Gastroesophageal sphincter (tissue), 4 donors: ENCODE measurements at regions not wholly inside any gene's neighbourhood (a gene's known extent, or its start where the extent isn't known, plus 50 kb on each side); places are given as distances from the start of the nearest gene placed in this dataset.

Source experiments
- ATAC-seq: fragments of 150-250 bp; one replicate; pipeline ENCODE4 v1.9.1; 2016; ENCODE audit warnings: mild to moderate bottlenecking, moderate library complexity
- H3K27ac ChIP-seq, 4 donors: fragments of 200-600 bp; sonication (generic) in 3 of 4; 1 replicate in 3 of 4; 2 replicates in 1 of 4; pipeline ENCODE4 v1.5.1; 2016 to 2019
- H3K27me3 ChIP-seq: fragments of 200-600 bp; sonication (generic); one replicate; pipeline ENCODE4 v1.5.1; 2019
- H3K36me3 ChIP-seq, 2 donors: fragments of 200-600 bp; sonication (generic); one replicate each; pipeline ENCODE4 v1.5.1; 2019; ENCODE audit warnings: control low read depth in 1 of 2
- H3K4me1 ChIP-seq, 3 donors: fragments of 200-600 bp; sonication (generic); 1 replicate in 2 of 3; 2 replicates in 1 of 3; pipeline ENCODE4 v1.5.1; 2016 to 2019; ENCODE audit warnings: control low read depth in 2 of 3
- H3K4me3 ChIP-seq, 2 donors: fragments of 200-600 bp; sonication (generic); one replicate each; pipeline ENCODE4 v1.5.1; 2019; ENCODE audit warnings: mild to moderate bottlenecking in 1 of 2, moderate library complexity in 1 of 2
- H3K9me3 ChIP-seq, 3 donors: fragments of 200-600 bp; sonication (generic); one replicate each; pipeline ENCODE4 v1.5.1; 2017 to 2019; ENCODE audit warnings: control low read depth in 2 of 3
- EP300 ChIP-seq: sonication (generic); formaldehyde crosslinking; IDR thresholded peaks from one replicate; pipeline ENCODE4 v1.6.1; 2017; ENCODE audit warnings: antibody characterized with exemption, mild to moderate bottlenecking
- POLR2A ChIP-seq, 2 donors: fragments of 450-650 bp; IDR thresholded peaks; one replicate each; pipeline ENCODE4 v1.6.1; 2017; ENCODE audit warnings: antibody characterized with exemption in 2 of 2, mild to moderate bottlenecking in 2 of 2, moderate library complexity in 1 of 2
- POLR2AphosphoS5 ChIP-seq: sonication (generic); formaldehyde crosslinking; IDR thresholded peaks from one replicate; pipeline ENCODE4 v1.6.1; 2017; ENCODE audit warnings: antibody characterized with exemption
- WGBS, 2 donors: methylation state at CpG; one replicate each; pipeline ENCODE4 v1.1.5; 2018; ENCODE audit warnings: low coverage in 1 of 2; 5-methylcytosine and 5-hydroxymethylcytosine counted together
- TF ChIP-seq, protein P1 (sequence below), 4 experiments: fragments of 200-600 bp in 2 of 4; fragments of 450-650 bp in 2 of 4; sonication (generic) in 1 of 4; IDR thresholded peaks; one replicate each; pipeline ENCODE4 v1.5.1; 2017 to 2019; ENCODE audit warnings: antibody characterized with exemption in 4 of 4, mild to moderate bottlenecking in 2 of 4, moderate library complexity in 2 of 4

DNA sequence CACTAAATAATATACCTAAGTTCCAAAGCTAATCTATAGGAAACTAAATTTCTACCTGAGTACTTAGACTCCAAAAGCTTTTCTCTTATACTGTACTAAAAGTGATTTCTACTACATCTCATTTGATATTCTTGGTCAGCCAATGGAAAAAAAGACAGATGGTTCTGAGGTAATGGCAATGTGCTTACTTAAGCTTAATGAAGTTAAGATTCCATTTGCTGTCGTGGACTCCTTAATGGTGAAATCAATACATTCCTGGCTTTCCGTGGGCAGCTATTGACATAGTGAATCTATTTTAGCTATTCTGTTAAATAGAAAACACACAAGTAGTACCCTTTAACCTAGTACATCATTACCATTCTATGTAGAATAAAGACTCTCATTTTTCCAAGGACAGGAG lies 1825.6 kb upstream of the CDH9 start:
- Histone ChIP-seq H3K9me3 (no peaks in the 10 kb centered on the region), H3K27ac (no peak overlapping the region), H3K36me3 (no peaks in the 10 kb centered on the region), H3K4me1 (no peaks in the 10 kb centered on the region), H3K4me3 (no peak overlapping the region), H3K27me3 (no peaks in the 10 kb centered on the region)
- TF ChIP-seq POLR2A (IDR thresholded peaks at IDR 0.05) (no peak), POLR2AphosphoS5 (no peak), EP300 (no peak)
- TF ChIP-seq, protein P1, sequence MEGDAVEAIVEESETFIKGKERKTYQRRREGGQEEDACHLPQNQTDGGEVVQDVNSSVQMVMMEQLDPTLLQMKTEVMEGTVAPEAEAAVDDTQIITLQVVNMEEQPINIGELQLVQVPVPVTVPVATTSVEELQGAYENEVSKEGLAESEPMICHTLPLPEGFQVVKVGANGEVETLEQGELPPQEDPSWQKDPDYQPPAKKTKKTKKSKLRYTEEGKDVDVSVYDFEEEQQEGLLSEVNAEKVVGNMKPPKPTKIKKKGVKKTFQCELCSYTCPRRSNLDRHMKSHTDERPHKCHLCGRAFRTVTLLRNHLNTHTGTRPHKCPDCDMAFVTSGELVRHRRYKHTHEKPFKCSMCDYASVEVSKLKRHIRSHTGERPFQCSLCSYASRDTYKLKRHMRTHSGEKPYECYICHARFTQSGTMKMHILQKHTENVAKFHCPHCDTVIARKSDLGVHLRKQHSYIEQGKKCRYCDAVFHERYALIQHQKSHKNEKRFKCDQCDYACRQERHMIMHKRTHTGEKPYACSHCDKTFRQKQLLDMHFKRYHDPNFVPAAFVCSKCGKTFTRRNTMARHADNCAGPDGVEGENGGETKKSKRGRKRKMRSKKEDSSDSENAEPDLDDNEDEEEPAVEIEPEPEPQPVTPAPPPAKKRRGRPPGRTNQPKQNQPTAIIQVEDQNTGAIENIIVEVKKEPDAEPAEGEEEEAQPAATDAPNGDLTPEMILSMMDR (IDR thresholded peaks at IDR 0.05) = no peak
- WGBS, 2 donors = 74 to 75% methylated on average over 2 of the region's 2 CpGs
- ATAC-seq = no peak

DNA sequence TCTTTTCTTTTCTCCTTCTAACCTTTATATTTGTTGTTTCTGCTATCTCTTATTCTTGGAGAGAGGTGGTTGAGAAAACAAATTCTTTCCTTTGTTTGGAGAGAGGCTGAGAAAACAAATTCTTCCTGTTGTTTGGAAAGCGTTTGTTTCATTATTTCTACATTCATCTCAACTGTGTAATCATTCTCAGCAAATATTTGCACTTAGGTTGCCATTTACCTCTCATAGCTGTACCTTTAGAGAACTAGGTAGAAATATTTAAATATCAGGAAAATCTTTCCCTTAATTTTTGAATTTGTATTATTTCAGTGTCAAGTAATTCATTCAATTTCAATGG lies 1824.4 kb upstream of the CDH9 start:
- no peaks in the 10 kb centered on the region for H3K9me3 ChIP-seq
- TF ChIP-seq POLR2AphosphoS5 (no peak), EP300 (no peak), POLR2A (IDR thresholded peaks at IDR 0.05) (no peak)
- TF ChIP-seq, protein P1 (IDR thresholded peaks at IDR 0.05) = no peak
- ATAC-seq = no peak
- H3K4me1 ChIP-seq = no peaks in the 10 kb centered on the region
- H3K27ac ChIP-seq = no peak overlapping the region
- 73 to 75% methylated on average over 1 of the region's 1 CpG for WGBS, 2 donors
- no peaks in the 10 kb centered on the region for H3K36me3 ChIP-seq
- no peak overlapping the region for H3K4me3 ChIP-seq
- no peaks in the 10 kb centered on the region for H3K27me3 ChIP-seq

DNA sequence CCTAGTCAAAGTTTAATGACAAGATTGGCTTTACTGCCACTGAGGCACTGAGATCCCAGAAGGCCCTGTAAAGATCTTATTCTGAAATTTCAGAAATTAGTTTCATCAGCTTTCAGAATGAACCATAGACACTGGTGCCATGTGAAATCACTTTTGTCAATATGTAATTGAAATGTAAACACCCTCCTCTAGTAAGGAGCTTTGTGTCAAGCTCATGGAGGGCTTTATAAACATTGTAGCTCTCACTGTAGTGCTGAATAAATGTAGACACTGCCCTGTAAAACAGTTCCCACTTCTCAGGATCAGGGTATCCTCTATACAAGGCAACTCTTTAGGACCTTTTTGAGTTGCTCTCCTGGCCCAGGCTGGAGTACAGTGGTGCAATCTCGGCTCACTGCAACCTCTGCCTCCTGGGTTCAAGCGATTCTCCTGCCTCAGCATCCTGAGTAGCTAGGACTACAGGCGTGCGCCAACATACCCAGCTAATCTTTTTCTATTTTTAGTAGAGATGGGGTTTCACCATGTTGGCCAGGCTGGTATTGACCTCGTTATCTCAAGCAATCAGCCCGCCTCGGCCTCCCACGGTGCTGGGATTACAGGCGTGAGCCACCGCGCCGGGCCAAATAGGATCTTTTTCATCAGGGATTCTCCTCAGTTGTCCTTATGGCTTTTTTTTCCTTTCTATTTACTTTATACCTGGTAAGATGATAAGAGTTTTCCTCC lies 1823.9 kb upstream of the CDH9 start:
- Histone ChIP-seq H3K27ac (no peak overlapping the region), H3K27me3 (no peaks in the 10 kb centered on the region), H3K4me1 (no peaks in the 10 kb centered on the region), H3K36me3 (no peaks in the 10 kb centered on the region), H3K9me3 (no peaks in the 10 kb centered on the region), H3K4me3 (no peak overlapping the region)
- no peak for TF ChIP-seq POLR2AphosphoS5
- no peak for TF ChIP-seq EP300
- TF ChIP-seq POLR2A (IDR thresholded peaks at IDR 0.05) = no peak
- TF ChIP-seq, protein P1 (IDR thresholded peaks at IDR 0.05) = no peak
- WGBS, 2 donors = 88 to 89% methylated on average over 8 to 12 of the region's 12 CpGs
- ATAC-seq = no peak

DNA sequence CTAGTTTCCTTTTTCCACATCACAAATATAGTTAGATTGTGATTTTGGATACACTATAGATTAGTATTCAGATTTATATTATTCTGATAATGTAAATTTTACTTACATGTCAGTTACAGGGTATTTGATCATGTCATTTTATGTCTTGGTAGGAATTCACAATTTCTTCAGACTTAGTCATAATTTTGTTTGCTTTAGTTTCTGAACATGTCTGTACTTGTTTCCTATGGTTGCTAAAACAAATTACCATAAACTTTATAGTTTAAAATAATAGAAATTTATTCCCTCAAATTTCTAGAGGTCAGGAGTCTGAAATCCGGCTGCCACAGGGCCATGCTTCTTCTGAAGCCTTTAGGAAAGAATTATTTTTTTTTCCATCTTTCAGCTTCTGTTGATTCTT lies 1817.2 kb upstream of the CDH9 start:
- Histone ChIP-seq H3K27ac (no peak overlapping the region), H3K36me3 (no peaks in the 10 kb centered on the region), H3K4me3 (no peak overlapping the region), H3K4me1 (no peaks in the 10 kb centered on the region), H3K27me3 (no peaks in the 10 kb centered on the region), H3K9me3 (no peaks in the 10 kb centered on the region)
- ATAC-seq = no peak
- TF ChIP-seq POLR2AphosphoS5 (no peak), EP300 (no peak), POLR2A (IDR thresholded peaks at IDR 0.05) (no peak)
- TF ChIP-seq, protein P1 (IDR thresholded peaks at IDR 0.05) = no peak
- WGBS, 2 donors = 75 to 86% methylated on average over 1 of the region's 1 CpG

DNA sequence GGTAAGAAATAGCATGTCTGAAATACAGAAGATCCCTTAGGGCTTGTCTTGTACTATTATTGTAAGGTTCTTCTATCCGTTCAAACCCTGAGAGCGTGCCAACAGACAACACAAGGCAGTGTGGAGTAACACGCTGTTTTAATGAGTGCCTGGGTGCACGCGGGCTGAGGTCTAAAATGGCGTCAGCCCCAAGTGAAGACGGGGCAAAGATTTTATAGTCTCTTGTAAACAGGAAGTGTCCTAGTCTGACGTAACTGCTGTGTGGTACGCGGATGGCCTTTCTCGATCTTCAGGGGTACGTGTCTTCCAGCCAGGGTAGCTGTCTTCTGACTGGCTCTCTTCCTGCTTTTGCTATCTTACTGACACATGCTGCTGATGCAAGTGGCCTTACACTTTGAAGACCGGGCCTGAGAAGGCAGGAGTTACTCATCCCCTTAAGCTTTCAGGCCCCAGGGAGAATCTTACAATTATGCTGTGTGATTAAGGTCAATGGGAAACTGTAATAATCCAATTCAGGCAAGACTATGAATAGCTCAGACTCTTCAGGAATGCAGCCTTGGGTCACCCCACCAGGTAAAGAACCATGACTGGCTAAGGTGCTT lies 1812.0 kb upstream of the CDH9 start:
- TF ChIP-seq EP300 (no peak), POLR2AphosphoS5 (no peak), POLR2A (IDR thresholded peaks at IDR 0.05) (no peak)
- TF ChIP-seq, protein P1 (IDR thresholded peaks at IDR 0.05) = no peak
- H3K4me3 ChIP-seq = no peak overlapping the region
- H3K4me1 ChIP-seq = no peaks in the 10 kb centered on the region
- no peak for ATAC-seq
- 90 to 92% methylated on average over 10 to 13 of the region's 13 CpGs for WGBS, 2 donors
- no peak overlapping the region for H3K27ac ChIP-seq
- no peaks in the 10 kb centered on the region for H3K27me3 ChIP-seq
- no peaks in the 10 kb centered on the region for H3K36me3 ChIP-seq
- no peaks in the 10 kb centered on the region for H3K9me3 ChIP-seq
